Activated CD4-positive, alpha-beta memory T cell treated with anti-CD3 and anti-CD28 coated beads, Interleukin-2, amount 10 ng/mL, durations not matched to agents 7 days and 5 days (primary cell): ENCODE measurements at regions not wholly inside any gene's neighbourhood (a gene's known extent, or its start where the extent isn't known, plus 50 kb on each side); places are given as distances from the start of the nearest gene placed in this dataset.
"Not testable (repeated sequence)": the region's sequence is repeated elsewhere in the genome, so short reads cannot be mapped to it uniquely, and the experiment has no call there.

ENCODE experiments used
- CTCF ChIA-PET: fragments of 350-600 bp; sonication (Branson Sonifier 250); formaldehyde crosslinking; loops from one replicate; lab custom pipeline; 2021; ENCODE audit warnings: antibody characterized with exemption, inconsistent platforms; lab: Charles Lee
- POLR2A ChIA-PET: fragments of 350-600 bp; sonication (Branson Sonifier 250); formaldehyde crosslinking; loops from one replicate; lab custom pipeline; 2021; ENCODE audit warnings: antibody characterized with exemption; lab: Charles Lee
- DNase-seq: peaks from one replicate; pipeline ENCODE4 v3.0.0-alpha.2; 2020
- H3K27ac Mint-ChIP-seq: one replicate; pipeline ENCODE4 v1.8.0; 2021; ENCODE audit warnings: mild to moderate bottlenecking, mixed read lengths
- H3K27me3 Mint-ChIP-seq: one replicate; pipeline ENCODE4 v1.8.0; 2021; ENCODE audit warnings: mixed read lengths
- H3K36me3 Mint-ChIP-seq: one replicate; pipeline ENCODE4 v1.8.0; 2021; ENCODE audit warnings: low read depth, mixed read lengths
- H3K4me1 Mint-ChIP-seq: one replicate; pipeline ENCODE4 v1.8.0; 2021; ENCODE audit warnings: mixed read lengths
- H3K4me3 Mint-ChIP-seq: one replicate; pipeline ENCODE4 v1.8.0; 2021; ENCODE audit warnings: mild to moderate bottlenecking, mixed read lengths
- H3K9me3 Mint-ChIP-seq: one replicate; pipeline ENCODE4 v1.8.0; 2021; ENCODE audit warnings: mixed read lengths

GRCh38 chr1:91592716-91593477, 92.2 kb downstream of the CDC7 start:
- POLR2A ChIA-PET: interaction anchor here (0.8 to 1.8 kb wide), 3 partner anchors 32 to 44 kb away, joined by 3 to 6 read pairs (median 3); no protein-coding TSS in a partner anchor
- no peaks in the 10 kb centered on the region for H3K36me3 Mint-ChIP-seq
- no peak for DNase-seq

DNA sequence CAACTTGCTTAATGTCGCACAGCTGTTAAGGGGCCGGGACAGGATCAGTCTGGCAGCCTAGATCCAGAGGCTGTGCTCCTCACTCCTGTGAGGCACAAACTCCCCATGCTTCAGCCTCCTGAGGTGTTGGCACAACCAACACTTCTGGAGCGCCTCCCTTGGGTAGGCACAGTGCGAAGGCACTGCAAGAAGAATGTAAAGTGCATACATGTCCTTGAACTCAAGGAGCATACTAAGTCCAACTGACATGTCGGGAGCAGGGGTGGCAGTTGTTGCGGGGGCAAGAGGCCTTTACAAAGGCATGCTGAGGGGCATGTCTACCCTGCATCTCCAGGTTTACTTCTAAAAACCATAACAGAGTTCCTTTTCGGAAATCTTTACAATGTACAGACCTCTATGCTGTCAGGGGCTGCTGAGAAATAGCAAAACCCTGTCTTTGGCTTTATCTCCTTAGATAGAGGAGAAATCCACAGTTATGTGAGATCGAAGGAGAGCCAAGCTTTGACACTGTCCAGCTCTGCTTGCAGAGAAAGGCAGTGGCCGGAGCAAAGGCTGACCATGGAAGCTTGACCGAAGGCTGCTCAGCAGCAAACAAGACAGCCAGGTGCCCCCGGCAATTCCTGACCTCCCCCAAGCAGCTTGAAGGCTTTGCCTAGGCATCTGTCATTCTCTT, 93.9 kb downstream of the CDC7 start:
- Mint-ChIP-seq H3K27me3 (no peaks in the 10 kb centered on the region), H3K27ac (peak overlapping the region; percentile 1), H3K36me3 (peaks cover 2% of the 10 kb centered on the region), H3K9me3 (peaks cover 4% of the 10 kb centered on the region), H3K4me1 (peaks cover 51% of the 10 kb centered on the region), H3K4me3 (no peak overlapping the region)
- no peak for DNase-seq
- ChIA-PET CTCF (interaction anchor here (0.8 to 1.3 kb wide), 4 partner anchors 35 to 82 kb away, joined by 3 to 5 read pairs (median 4); no protein-coding TSS in a partner anchor), POLR2A (no interaction called here)

More at GRCh38 chr1:91592716-91593477, 92.2 kb downstream of the CDC7 start:
- Mint-ChIP-seq H3K27me3 (no peaks in the 10 kb centered on the region), H3K9me3 (peaks cover 4% of the 10 kb centered on the region), H3K4me3 (no peak overlapping the region), H3K4me1 (peaks cover 51% of the 10 kb centered on the region), H3K27ac (peak overlapping the region; percentile 80)
- CTCF ChIA-PET: interaction anchor here (1.3 to 1.8 kb wide), 2 partner anchors 14 to 23 kb away, joined by 4 read pairs; no protein-coding TSS in a partner anchor

DNA sequence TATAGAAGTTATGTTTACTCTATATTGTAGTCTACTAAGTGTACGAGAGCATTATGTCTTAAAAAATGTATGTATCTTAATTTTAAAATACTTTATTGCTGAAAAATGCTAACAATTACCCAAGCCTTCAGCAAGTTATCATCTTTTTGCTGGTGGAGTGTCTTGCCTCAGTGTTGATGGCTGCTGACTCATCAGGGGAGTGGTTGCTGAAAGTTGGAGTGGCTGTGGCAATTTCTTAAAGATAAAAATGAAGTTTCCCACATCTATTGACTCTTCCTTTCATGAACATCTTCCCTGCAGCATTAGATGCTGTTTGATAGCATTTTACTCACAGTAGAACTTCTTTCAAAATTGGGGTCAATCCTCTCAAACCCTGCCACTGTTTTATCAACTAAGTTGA, 95.8 kb downstream of the CDC7 start:
- Mint-ChIP-seq H3K9me3 (peaks cover 4% of the 10 kb centered on the region), H3K4me1 (peaks cover 43% of the 10 kb centered on the region), H3K27ac (no peak overlapping the region), H3K36me3 (peaks cover 2% of the 10 kb centered on the region), H3K4me3 (no peak overlapping the region), H3K27me3 (peaks cover 2% of the 10 kb centered on the region)
- DNase-seq: peak; percentile 34
- CTCF ChIA-PET: interaction anchor here (1.5 kb wide), 1 partner anchor 84 kb away, joined by 3 read pairs; no protein-coding TSS in a partner anchor
- POLR2A ChIA-PET: no interaction called here

- Mint-ChIP-seq H3K36me3 (peaks cover 2% of the 10 kb centered on the region), H3K9me3 (peaks cover 4% of the 10 kb centered on the region), H3K4me1 (peaks cover 35% of the 10 kb centered on the region), H3K27me3 (peaks cover 2% of the 10 kb centered on the region), H3K27ac (no peak overlapping the region), H3K4me3 (no peak overlapping the region)
- ChIA-PET CTCF (interaction anchor here (0.9 to 1.5 kb wide), 2 partner anchors 85 to 330 kb away, joined by 3 to 4 read pairs; no protein-coding TSS in a partner anchor), POLR2A (interaction anchor here (1.1 to 1.2 kb wide), 2 partner anchors 21 to 40 kb away, joined by 3 to 4 read pairs; no protein-coding TSS in a partner anchor)
- DNase-seq: no peak
Observed at GRCh38 chr1:91597215-91597614, 96.6 kb downstream of the CDC7 start.

- ChIA-PET CTCF (no interaction called here), POLR2A (no interaction called here)
- Mint-ChIP-seq H3K27ac (no peak overlapping the region), H3K4me1 (peaks cover 26% of the 10 kb centered on the region), H3K27me3 (peaks cover 2% of the 10 kb centered on the region), H3K9me3 (peaks cover 4% of the 10 kb centered on the region), H3K36me3 (peaks cover 2% of the 10 kb centered on the region), H3K4me3 (no peak overlapping the region)
- no peak for DNase-seq
Observed at GRCh38 chr1:91600431-91601337, 100.0 kb downstream of the CDC7 start.

- CTCF ChIA-PET: no interaction called here
- H3K27ac Mint-ChIP-seq: no peak overlapping the region
- POLR2A ChIA-PET: no interaction called here
- no peak overlapping the region for H3K4me3 Mint-ChIP-seq
- peaks cover 7% of the 10 kb centered on the region for H3K9me3 Mint-ChIP-seq
- H3K4me1 Mint-ChIP-seq: peaks cover 15% of the 10 kb centered on the region
- no peak for DNase-seq
- H3K27me3 Mint-ChIP-seq: peaks cover 2% of the 10 kb centered on the region
- peaks cover 2% of the 10 kb centered on the region for H3K36me3 Mint-ChIP-seq
Observed at GRCh38 chr1:91601554-91602376, 101.1 kb downstream of the CDC7 start.

- CTCF ChIA-PET: no interaction called here
- Mint-ChIP-seq H3K4me3 (no peak overlapping the region), H3K27me3 (peaks cover 2% of the 10 kb centered on the region), H3K4me1 (peaks cover 7% of the 10 kb centered on the region), H3K9me3 (peaks cover 4% of the 10 kb centered on the region), H3K36me3 (peaks cover 6% of the 10 kb centered on the region), H3K27ac (no peak overlapping the region)
- DNase-seq: no peak
- POLR2A ChIA-PET: no interaction called here
Observed at GRCh38 chr1:91603409-91603808, 102.8 kb downstream of the CDC7 start.

- H3K9me3 Mint-ChIP-seq: peaks cover 4% of the 10 kb centered on the region
Observed at GRCh38 chr1:91604632-91605031, 104.0 kb downstream of the CDC7 start.

DNA sequence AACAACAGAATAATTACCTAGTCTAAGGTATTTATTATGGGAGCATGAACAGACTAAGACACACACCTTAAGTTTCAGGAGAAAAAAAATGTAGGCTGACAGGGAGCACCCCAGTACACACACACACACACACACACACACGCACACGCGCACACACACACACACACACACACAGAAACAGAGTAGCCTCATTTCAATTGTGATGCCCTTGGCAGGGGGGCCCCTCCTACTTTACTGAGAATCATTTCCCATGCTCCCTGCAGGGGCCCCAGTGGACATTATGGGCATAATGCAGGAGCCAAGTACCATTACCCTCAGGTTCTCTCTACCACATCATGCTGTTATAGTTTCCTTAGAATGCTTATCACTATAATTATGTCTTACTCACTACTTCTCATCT, 104.9 kb downstream of the CDC7 start:
- H3K4me1 Mint-ChIP-seq: peaks cover 7% of the 10 kb centered on the region
- ChIA-PET CTCF (no interaction called here), POLR2A (no interaction called here)
- no peak overlapping the region for H3K27ac Mint-ChIP-seq
- peaks cover 7% of the 10 kb centered on the region for H3K36me3 Mint-ChIP-seq
- peaks cover 4% of the 10 kb centered on the region for H3K9me3 Mint-ChIP-seq
- DNase-seq: no peak
- H3K4me3 Mint-ChIP-seq: no peak overlapping the region
- peaks cover 2% of the 10 kb centered on the region for H3K27me3 Mint-ChIP-seq

More at GRCh38 chr1:91604632-91605031, 104.0 kb downstream of the CDC7 start:
- CTCF ChIA-PET: no interaction called here
- Mint-ChIP-seq H3K4me3 (no peak overlapping the region), H3K4me1 (peaks cover 7% of the 10 kb centered on the region), H3K27me3 (peaks cover 2% of the 10 kb centered on the region), H3K36me3 (peaks cover 7% of the 10 kb centered on the region), H3K27ac (no peak overlapping the region)
- POLR2A ChIA-PET: no interaction called here
- DNase-seq: no peak

- Mint-ChIP-seq H3K27ac (no peak overlapping the region), H3K4me1 (peaks cover 7% of the 10 kb centered on the region), H3K9me3 (peaks cover 4% of the 10 kb centered on the region), H3K4me3 (no peak overlapping the region), H3K27me3 (no peaks in the 10 kb centered on the region), H3K36me3 (peaks cover 7% of the 10 kb centered on the region)
- POLR2A ChIA-PET: no interaction called here
- no peak for DNase-seq
- CTCF ChIA-PET: interaction anchor here (1.0 to 1.5 kb wide), 2 partner anchors 13 to 14 kb away, joined by 3 to 4 read pairs; no protein-coding TSS in a partner anchor
Observed at GRCh38 chr1:91606546-91607078, 106.0 kb downstream of the CDC7 start.

DNA sequence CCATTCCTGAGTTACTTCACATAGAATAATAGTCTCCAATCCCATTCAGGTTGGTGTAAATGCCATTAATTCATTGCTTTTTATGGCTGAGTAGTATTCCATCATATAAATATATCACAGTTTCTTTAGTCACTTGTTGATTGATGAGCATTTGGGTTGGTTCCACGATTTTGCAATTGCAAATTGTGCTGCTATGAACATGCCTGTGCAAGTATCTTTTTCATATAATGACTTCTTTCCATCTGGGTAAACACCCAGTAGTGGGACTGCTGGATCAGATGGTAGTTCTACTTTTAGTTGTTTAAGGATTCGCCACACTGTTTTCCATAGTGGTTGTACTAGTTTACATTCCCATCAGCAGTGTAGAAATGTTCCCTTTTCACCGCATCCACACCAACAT, 107.0 kb downstream of the CDC7 start:
- DNase-seq, H3K4me3 Mint-ChIP-seq, H3K9me3 Mint-ChIP-seq, H3K27me3 Mint-ChIP-seq, H3K27ac Mint-ChIP-seq, H3K4me1 Mint-ChIP-seq, POLR2A ChIA-PET, H3K36me3 Mint-ChIP-seq: not testable (repeated sequence)
- CTCF ChIA-PET: interaction anchor here (1.0 to 1.5 kb wide), 3 partner anchors 12 to 96 kb away, joined by 3 to 4 read pairs (median 3); no protein-coding TSS in a partner anchor
